RPMI8226 (cell line): ENCODE measurements at regions not wholly inside any gene's neighbourhood (a gene's known extent, or its start where the extent isn't known, plus 50 kb on each side); places are given as distances from the start of the nearest gene placed in this dataset.
"Not testable (repeated sequence)": the region's sequence is repeated elsewhere in the genome, so short reads cannot be mapped to it uniquely, and the experiment has no call there.

Experiments used
- DNase-seq: peaks from one replicate; pipeline ENCODE4 v3.0.0-alpha.2; 2015

DNA sequence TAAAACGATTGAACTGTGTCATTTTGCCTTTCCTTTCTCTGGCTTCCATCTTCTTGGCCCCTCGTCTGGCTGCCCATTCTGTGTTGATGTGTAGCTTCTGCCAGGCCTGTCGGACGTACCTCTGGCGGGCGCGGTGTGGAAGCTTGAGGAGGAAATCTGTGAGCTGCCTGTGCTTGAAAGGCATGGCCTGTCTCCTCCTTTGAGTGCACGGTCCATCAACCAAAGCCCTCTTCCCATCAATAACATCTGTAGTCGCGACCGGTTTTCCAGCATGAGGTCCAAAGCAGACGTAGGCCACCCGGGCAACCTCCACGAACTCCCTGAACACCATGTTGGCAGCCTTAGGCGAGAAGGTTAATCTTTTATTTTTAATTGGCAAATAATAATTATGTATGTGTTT, 202.7 kb downstream of the CRLF2 start:
- DNase-seq, result peak; percentile 38

DNA sequence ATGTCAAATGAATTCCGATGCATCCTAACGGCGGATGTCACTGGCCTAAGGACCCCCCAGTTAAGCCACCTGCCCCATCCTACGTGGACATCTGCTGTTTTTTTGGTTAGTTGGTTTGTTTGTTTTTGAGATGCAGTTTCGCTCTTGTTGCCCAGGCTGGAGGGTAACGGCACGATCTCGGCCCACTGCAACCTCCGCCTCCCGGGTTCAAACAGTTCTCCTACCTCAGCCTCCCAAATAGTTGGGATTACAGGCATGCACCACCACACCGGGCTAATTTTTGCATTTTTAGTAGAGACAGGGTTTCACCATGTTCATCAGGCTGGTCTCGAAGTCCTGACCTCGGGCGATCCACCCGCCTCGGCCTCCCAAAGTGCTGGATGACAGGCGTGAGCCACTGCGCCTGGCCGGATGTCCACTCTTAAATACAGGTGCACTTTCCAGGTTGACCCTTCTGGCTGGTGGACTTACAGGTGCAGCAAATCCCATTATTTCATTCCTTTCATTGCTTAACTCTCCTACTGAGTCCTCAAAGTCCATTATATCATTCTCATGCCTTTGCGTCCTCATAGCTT, 206.2 kb downstream of the CRLF2 start:
- no peak for DNase-seq

DNA sequence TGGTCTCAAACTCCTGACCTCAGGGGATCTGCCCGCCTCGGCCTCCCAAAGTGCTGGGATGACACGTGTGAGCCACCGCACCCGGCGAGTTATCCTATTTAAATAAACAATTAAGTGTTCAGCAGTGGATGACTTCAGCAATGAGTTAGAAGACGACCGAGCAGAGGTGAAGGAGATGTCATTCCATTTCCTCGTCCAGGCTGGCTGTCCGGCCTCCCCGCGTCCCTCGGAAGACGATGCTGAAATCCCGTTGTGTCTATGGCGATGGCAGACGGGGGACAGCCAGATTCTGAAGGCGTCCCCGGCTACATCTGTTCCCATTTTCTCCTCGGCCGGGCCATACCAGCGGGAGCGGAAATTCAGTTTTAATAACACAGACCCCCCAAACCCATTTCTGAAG, 209.8 kb downstream of the CRLF2 start:
- no peak for DNase-seq

DNA sequence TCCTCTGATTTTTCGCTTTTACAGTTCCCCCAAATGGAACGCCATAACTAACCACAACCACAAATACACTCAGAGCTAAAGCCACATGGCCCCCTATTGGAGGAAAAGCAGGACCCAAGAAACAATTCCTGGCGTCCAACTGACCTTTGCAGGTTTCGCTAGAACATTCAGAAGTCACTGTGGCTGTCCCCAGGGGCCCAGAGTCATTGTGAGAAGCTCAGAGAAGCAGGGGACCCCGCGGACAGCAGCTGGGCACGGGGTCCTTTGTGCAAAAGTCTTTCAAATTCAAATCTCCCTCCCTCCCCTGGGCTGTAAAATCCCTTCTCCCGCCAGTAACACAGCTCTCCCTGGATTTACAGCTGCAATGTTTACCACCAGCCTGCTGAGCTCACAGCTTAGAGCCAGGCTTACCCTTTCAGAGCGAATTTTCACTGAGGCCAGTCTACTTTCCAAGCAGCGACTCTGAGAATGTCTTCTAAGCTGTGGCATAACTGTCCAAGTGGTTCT, 214.8 kb downstream of the CRLF2 start:
- DNase-seq, result peak; percentile 42

DNA sequence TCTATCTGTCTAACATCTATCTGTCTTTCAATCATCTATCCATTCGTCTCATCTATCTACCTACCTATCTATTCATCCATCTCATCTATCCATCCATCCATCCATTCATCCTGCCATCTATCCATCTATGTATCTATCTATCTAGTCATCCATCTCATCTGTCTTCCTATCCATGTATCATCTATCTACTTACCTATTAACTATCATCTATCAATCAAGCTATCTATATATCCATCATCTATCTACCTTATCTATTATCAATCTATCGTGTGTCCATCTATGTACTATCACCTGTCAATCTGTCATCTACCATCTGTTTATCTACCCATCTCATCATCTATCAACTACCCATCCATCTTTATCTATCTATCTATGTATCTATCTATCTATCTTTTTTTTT, 217.7 kb downstream of the CRLF2 start:
- DNase-seq, result no peak

DNA sequence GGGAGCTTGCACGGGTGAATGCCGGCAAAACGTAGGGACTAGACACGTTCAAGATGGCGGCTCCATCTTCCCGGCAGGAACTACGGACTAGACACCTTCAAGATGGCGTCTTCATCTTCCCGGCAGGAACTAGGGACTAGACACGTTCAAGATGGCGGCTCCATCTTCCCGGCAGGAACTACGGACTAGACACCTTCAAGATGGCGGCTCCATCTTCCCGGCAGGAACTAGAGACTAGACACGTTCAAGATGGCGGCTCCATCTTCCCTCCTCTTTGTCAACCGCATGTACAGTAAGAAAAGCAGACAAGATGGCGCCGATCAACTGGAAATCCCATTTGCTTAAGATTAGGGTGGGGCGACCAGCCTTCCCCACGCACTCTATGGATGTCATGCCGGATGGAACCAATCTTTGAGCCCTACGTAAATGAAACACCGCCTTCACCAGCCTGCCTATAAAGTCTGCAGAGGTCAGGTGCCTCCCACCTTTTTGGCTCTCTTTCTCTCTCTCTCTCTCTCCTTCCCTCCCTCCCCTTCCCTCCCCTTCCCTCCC, 222.4 kb downstream of the CRLF2 start:
- DNase-seq, result peak; percentile 67

DNA sequence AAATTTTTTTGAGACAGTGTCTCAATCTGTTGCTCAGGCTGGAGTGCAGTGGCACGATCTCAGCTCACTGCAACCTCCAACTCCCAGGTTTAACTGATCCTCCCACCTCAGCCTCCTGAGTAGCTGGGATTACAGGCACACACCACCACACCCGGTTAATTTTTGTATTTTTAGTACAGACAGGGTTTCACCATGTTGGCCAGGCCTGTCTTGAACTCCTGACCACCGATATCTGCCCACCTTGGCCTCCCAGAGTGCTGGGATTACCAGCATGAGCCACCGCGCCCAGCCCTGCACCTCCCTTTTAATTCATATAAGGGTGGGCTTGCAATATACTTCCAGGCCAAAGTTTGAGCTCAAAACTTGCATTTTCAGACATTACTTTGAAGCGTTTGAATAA, 223.9 kb downstream of the CRLF2 start:
- not testable (repeated sequence) for DNase-seq

DNA sequence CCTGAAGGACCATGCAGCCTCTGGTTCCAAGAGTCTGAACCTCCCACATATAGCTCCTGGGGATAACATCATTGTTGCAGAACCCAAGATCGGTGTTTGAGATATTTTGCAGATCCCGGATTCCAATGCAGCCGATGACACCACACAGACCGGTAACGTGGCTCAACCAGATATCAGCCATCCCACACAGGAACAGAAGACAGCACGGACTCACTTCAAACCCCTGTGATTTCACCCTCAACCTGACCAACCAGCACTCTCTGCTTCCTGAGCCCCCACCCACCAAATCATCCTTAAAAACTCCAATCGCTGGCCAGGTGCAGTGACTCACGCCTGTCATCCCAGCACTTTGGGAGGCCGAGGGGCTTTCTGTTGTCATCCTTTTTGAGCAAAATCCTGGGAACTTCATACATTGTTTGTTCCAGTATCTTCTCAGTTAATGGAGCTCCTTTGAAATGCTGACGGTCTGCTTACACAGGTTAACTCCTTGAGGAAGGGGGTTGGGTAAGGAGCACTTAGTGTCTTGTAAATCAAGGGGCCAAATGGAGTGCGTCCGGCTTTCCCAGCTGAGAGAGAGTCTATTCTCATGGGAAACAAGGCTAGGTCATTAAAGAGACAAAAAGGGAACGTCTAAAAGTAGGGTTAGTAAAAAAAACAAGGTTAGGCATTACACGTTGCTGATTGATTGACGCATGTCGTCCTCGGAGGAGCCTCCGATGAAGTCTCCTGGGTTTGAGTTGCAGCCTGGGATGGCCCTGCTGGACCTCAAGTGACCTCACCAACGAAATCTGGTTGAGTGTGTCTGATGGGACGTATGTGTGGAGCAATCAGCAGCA, 230.4 kb downstream of the CRLF2 start:
- DNase-seq, result no peak

DNA sequence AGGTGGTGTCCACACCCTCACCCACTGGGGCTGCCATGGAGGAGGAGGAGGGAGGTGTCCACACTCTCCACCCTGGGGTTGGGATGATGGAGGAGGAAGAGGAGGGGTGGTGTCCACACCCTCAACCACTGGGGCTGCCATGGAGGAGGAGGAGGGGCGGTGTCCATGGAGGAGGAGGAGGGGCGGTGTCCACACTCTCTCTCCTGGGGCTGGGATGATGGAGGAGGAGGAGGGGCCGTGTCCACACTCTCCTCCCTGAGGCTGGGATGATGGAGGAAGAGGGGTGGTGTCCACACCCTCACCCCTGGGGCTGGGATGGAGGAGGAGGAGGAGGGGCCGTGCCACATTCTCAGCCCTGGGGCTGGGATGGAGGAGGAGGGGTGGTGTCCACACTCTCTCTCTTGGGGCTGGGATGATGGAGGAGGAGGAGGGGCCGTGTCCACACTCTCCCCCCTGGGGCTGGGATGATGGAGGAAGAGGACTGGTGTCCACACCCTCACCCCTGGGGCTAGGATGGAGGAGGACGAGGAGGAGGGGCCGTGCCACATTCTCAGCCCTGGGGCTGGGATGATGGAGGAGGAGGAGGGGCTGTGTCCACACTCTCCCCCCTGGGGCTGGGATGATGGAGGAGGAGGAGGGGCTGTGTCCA, 231.7 kb downstream of the CRLF2 start:
- DNase-seq, result no peak

DNA sequence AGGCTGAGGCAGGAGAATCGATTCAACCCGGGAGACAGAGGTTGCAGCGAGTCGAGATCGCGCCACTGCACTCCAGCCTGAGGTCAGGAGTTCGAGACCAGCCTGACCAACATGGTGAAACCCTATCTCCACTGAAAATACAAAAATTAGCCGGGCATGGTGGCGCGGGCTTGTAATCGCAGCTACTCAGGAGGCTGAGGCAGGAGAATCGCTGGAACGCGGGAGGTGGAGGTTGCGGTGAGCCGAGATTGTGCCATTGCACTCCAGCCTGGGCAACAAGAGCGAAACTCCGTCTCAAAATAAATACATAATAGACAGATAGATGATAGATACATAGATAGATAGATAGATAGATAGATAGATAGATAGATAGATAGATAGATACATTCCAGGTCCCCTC, 233.3 kb downstream of the CRLF2 start:
- not testable (repeated sequence) for DNase-seq

DNA sequence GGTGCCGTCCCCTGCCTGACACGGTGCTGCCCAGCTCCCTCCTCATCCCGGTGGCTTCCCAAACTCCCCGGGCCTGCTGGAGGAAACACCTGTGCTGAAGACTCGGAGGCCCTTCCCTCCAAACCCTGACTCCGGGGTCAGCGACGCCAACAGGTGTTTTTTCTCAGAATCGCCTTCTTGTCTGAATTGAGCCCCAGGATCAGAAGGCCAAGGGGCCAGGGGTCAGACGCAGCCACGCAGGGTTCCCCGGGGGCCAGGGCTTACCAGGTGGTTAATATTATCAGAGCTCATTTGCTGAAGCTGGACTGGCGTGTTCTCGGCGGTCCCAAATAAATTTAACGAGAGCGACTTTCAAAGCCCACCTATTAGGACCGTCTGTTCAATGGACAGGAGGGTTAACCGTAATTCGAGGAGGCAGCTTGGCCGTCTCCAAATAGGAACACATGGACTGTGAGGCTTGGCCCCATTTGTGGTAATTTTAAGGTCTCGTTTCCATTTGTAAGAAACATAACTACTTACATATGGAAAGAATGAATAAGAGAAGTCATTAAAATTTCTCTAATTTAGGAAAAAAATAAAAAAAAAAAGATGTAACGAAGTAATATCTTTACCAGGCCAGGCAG, 239.3 kb downstream of the CRLF2 start:
- DNase-seq, result no peak

DNA sequence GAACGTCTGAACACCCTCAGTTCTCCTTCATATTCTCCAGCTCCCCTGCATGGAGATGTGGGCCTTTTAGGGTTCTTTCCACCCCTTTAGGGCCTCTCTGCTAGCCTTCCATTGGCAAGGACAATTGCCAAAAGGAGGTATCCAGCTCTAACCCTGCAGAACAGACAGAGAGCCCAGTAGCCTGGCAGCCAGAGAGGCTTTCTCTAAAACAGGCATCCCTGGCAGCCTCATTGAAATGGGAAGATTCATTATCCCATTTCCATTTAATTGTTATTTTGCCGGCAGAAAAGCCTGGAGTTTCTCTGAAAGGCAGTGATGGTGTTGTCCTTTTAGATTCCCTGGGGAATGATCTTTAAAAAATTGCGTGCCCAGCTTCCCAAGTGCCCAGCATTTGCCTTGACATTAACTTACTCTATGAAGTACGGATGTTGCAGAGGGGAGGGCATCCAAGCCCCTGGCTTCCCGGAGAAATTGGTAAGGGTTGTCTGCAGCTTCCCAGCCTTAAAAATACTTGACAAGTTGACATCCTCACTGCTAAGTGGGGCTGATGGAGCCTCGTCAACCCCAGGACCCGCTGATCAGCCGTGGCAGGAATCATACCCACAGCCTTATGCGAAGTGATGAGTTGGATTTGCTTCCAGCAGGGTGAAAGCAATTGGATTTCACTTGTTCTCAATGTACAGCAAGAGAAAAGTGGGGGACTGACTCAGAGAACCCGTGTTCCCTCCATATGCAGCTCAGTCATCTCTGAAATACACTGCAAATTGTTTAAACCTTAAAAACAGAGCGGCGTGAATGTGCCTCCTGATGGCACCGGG, 244.1 kb downstream of the CRLF2 start:
- peak; percentile 2 for DNase-seq

DNA sequence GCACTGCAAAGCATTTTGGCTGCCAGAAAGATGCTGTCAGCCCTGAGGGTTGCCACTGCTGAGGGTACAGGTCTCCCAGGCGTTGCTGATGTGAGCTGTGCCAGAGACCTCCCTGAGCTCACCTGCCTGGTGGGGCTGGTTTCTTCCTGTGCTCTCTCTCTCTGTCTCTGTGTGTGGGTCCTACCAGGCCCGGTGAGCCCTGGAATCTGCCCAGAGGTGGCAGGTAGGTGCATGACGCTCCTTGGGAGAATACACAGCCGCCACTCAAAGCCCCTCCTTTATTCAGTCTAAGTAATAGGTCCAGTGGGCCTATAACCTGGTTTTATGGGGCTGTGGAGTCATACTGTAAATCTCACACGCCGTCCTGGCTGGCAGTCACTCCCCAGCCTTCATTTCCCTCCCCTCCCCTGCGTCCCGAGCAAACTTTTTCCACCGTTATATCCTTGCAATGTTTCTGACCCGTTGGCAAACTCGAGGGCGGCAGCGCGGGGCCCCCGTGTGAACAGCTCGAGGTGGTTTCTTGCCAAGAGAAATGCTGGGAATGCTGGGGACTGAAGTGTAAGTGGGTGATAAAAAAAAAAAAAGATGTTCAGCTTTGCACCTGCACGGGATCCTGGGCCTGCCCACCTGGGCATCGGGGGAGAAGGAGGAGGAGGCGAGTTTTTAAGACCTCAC, 245.9 kb downstream of the CRLF2 start:
- DNase-seq, result no peak

DNA sequence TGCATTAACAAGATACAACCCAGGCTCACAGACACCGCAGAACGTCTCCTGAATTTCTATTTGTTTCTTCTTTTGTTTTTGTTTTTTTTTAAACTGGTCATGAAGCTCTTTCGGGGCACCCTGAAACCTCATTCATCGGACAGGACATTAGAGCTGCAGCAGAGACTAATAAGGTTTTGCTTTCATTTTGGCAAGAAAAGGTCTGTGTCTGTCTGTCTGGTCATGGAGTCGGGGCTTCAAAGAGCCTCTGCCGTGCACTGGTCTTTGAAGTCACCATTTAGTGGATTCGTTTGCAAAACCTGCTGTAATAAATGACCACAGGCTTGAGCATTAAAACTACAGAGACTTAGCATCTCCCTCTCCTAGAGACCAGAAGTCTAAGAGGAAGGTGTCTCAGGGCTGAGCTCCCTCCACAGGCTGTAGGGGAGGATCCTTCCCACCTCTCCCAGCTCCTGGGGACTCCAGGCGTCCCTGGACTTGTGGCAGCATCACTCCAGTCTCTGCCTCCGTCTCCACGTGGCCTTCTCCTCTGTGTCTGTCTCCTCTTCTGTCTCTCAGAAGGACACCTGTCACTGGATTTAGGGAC, 247.5 kb downstream of the CRLF2 start:
- DNase-seq, result peak; percentile 46

DNA sequence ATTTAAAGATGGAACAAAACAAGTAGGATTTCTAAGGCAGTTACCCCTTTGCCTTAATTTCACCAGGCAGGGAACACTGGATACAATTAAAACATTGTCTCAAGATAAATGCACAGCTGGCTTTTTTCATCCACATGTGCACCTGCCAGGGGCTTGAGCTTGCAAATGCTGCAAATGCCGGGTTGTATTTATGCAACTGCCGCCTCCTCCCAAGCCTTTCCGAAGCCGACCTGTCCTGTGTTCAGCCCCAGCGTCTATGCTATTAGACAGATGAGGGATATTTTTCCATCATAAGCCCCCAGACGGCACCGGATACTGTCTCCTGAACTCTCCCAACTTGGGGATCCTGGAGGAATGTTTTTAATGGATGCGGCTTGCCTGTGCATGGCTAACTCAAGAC, 251.6 kb downstream of the CRLF2 start:
- peak; percentile 68 for DNase-seq

DNA sequence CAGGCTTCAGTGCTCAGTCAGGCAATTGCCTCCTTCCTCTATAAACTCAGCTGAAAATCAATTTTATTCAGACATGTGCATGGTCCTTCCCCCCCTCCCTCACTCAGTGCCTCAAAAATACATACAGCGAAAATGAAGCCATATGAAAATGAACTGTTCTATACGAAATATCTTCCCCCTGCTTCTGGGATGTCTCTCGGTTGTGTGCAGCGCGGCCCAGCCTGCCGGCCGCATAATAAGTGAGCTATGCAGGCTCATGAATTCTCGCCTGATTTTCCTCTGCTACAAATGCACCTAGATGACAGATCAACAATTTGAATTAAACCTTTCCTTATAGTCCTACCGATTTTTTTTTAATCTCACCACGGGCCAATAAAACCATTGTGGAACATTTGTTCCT, 252.9 kb downstream of the CRLF2 start:
- DNase-seq, result no peak

DNA sequence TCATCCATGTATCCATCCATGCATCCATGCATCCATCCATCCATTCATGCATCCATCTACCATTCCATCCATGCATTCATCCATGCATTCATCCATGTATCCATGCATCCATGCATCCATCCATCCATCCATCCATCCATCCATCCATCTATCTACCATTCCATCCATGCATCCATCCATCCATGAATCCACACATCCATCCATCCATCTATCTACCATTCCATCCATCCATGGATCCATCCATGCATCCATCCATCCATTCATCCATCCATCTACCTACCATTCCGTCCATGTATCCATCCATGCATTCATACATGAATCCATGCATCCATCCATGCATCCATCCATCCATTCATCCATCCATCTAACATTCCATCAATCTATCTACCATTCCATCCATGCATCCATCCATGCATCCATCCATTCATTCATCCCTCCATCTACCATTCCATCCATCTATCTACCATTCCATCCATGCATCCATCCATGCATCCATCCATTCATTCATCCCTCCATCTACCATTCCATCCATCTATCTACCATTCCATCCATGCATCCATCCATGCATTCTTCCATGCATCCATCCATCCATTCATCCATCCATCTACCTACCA, 257.2 kb downstream of the CRLF2 start:
- DNase-seq, result not testable (repeated sequence)

DNA sequence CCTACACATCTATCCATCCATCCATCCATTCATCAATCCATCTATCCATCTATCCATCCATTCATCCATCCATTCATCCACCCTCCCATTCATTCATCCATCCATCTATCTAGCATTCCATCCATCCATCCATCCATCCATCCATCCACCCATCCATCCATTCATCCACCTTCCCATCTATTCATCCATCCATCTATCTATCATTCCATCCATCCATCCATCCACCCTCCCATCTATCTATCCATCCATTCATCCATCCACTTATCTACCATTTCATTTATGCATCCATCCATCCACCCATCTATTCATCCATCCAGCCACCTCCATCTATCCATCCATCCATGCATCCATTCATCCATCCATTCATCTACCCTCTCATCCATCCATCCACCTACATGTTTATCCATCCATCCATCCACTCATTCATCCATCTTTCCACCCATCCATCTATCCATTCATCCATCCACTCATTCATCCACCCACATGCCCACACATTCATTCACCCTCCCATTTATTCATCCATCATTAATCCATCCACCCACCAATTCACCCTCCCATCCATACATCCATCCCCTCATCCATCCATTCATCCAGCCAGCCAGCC, 258.5 kb downstream of the CRLF2 start:
- DNase-seq, result no peak

DNA sequence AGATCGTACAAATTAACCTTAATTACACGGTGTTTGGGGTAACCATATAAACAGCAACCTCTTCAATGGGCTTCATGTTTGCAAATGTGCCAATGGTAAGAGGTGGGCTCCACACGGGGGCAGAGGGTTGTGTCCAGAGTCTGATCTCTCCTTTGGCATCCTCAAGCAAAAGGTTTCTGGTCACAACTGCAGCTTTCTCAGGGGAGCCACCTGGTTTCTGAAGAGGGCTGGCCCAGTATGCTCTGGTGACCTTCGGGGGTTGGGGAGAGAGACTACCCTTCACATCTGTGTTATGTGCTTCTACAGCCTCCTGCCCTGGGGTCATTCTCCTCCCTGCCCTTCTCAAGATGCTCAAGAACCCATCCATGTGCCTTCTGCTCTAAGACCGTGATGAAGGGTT, 259.6 kb downstream of the CRLF2 start:
- DNase-seq, result no peak

DNA sequence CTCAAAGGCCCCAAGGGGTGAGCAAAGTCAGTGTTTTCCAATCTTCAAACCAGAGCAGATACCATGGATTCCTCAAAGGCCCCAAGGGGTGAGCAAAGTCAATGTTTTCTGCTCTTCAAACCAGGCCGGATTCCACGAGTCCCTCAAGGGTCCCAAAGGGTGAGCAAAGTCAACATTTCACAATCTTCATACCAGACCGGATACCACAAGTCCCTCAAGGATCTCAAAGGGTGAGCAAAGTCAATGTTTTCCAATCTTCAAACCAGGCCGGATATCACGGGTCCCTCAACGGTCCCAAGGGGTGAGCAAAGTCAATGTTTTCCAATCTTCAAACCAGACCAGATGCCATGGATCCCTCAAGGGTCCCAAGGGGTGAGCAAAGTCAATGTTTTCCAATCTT, 265.2 kb downstream of the CRLF2 start:
- not testable (repeated sequence) for DNase-seq
